ENCODE measurements at regions not wholly inside any gene's neighbourhood (a gene's known extent, or its start where the extent isn't known, plus 50 kb on each side); places are given as distances from the start of the nearest gene placed in this dataset.

DNA sequence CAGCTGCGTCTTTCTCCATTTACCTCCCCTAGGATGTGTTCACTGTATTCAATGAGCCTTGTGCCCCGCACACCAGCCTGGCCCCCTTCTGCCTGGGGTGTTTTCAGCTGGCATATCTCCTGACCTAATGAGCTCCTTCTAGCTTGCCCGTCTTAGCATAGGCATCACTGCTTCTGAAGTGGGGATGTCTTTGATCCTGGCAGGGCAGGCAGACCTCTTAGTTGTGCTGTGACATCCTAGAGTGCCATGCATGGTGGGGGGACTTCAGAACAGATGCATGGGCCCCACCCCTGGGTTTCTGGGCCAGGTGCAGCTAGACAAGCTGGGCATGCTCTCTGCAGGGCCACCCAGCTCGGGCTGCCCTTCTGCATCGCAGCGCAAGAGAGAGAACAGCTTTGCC is 172.7 kb downstream of the GADD45G start (continued):
- no peak for TF ChIP-seq SAP30 (IDR thresholded peaks at IDR 0.05; ENCODE audit: insufficient read depth, insufficient replicate concordance, low read length)
- TF ChIP-seq, protein P1, sequence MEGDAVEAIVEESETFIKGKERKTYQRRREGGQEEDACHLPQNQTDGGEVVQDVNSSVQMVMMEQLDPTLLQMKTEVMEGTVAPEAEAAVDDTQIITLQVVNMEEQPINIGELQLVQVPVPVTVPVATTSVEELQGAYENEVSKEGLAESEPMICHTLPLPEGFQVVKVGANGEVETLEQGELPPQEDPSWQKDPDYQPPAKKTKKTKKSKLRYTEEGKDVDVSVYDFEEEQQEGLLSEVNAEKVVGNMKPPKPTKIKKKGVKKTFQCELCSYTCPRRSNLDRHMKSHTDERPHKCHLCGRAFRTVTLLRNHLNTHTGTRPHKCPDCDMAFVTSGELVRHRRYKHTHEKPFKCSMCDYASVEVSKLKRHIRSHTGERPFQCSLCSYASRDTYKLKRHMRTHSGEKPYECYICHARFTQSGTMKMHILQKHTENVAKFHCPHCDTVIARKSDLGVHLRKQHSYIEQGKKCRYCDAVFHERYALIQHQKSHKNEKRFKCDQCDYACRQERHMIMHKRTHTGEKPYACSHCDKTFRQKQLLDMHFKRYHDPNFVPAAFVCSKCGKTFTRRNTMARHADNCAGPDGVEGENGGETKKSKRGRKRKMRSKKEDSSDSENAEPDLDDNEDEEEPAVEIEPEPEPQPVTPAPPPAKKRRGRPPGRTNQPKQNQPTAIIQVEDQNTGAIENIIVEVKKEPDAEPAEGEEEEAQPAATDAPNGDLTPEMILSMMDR (IDR thresholded peaks at IDR 0.05; ENCODE audit: control extremely low read depth in 1 of 3, insufficient read depth in 1 of 3, low read depth in 1 of 3, low read length in 3 of 3): no peak
- TF ChIP-seq TEAD4 (IDR thresholded peaks at IDR 0.05; ENCODE audit: low read depth, low read length): no peak
- TF ChIP-seq NRF1 (IDR thresholded peaks at IDR 0.05; ENCODE audit: low read depth, low read length): no peak
- no peak for TF ChIP-seq TBP (IDR thresholded peaks at IDR 0.05; ENCODE audit: low read depth, low read length)
- no peak for TF ChIP-seq POLR2A (IDR thresholded peaks at IDR 0.05; ENCODE audit: control extremely low read depth in 1 of 2, low read depth in 2 of 2, low read length in 2 of 2)

Data from H1 (cell line).